A673 (cell line): ENCODE measurements at regions not wholly inside any gene's neighbourhood (a gene's known extent, or its start where the extent isn't known, plus 50 kb on each side); places are given as distances from the start of the nearest gene placed in this dataset.

Source experiments
- BruUV-seq: library from RNA; stranded (reverse); fragments of 400-500 nt; replicated peaks from 2 replicates; lab custom pipeline; 2021; lab: Mats Ljungman, UMichigan
- CTCF ChIA-PET: fragments of 300-600 bp; sonication (Branson Sonifier 250); formaldehyde crosslinking; loops from one replicate; lab custom pipeline; 2022; ENCODE audit warnings: antibody characterized with exemption; lab: Charles Lee
- POLR2A ChIA-PET: fragments of 300-600 bp; sonication (Branson Sonifier 250); formaldehyde crosslinking; loops from one replicate; lab custom pipeline; 2022; ENCODE audit warnings: antibody characterized with exemption; ENCODE audit not compliant: low non-redundant PET; lab: Charles Lee
- DNase-seq: peaks from one replicate; pipeline ENCODE4 v3.0.0-alpha.2; 2015; ENCODE audit warnings: low spot score
- H3K27ac ChIP-seq: fragments of 200-600 bp; sonication (generic); 2 replicates; pipeline ENCODE4 v1.5.1; 2016; ENCODE audit warnings: mixed run types, low read depth, mild to moderate bottlenecking, mixed read lengths, antibody characterized with exemption, low read length; ENCODE audit not compliant: poor library complexity, severe bottlenecking
- H3K27me3 ChIP-seq: fragments of 200-600 bp; sonication (generic); replicated peaks from 2 replicates; pipeline ENCODE4 v1.6.1; 2017; ENCODE audit warnings: mixed run types, low read depth, mild to moderate bottlenecking, mixed read lengths, antibody characterized with exemption, low read length; ENCODE audit not compliant: insufficient read depth, poor library complexity
- H3K36me3 ChIP-seq: fragments of 200-600 bp; sonication (generic); 2 replicates; pipeline ENCODE4 v1.6.1; 2016; ENCODE audit warnings: mixed run types, mild to moderate bottlenecking, mixed read lengths, antibody characterized with exemption, low read length; ENCODE audit not compliant: insufficient read depth, poor library complexity, severe bottlenecking
- H3K4me1 ChIP-seq: fragments of 200-600 bp; sonication (generic); 2 replicates; pipeline ENCODE4 v1.6.1; 2017; ENCODE audit warnings: mixed run types, mild to moderate bottlenecking, mixed read lengths, antibody characterized with exemption, low read length; ENCODE audit not compliant: insufficient read depth, poor library complexity, severe bottlenecking
- H3K4me3 ChIP-seq: fragments of 200-600 bp; sonication (generic); 2 replicates; pipeline ENCODE4 v1.5.1; 2016; ENCODE audit warnings: low read depth, mixed run types, mild to moderate bottlenecking, mixed read lengths, low read length; ENCODE audit not compliant: poor library complexity, severe bottlenecking
- H3K9me3 ChIP-seq: fragments of 200-600 bp; sonication (generic); 2 replicates; pipeline ENCODE4 v1.6.1; 2016; ENCODE audit warnings: mixed run types, low read depth, mild to moderate bottlenecking, mixed read lengths, antibody characterized with exemption, low read length; ENCODE audit not compliant: poor library complexity, severe bottlenecking
- CTCF ChIP-seq: fragments of 300-800, 200-600 bp; sonication (generic); conservative IDR thresholded peaks from 2 replicates; pipeline ENCODE4 v1.5.1; 2017; ENCODE audit warnings: low read depth, mild to moderate bottlenecking, antibody characterized with exemption, low read length, moderate library complexity, mixed read lengths
- EZH2 ChIP-seq: fragments of 200-600 bp; sonication (generic); IDR thresholded peaks from 2 replicates; pipeline ENCODE4 v1.6.1; 2017; ENCODE audit warnings: borderline replicate concordance, low read depth, mild to moderate bottlenecking, mixed read lengths, antibody characterized with exemption, low read length; ENCODE audit not compliant: poor library complexity, severe bottlenecking
- intact Hi-C: fragments of 100-400 bp; cut with micrococcal nuclease; formaldehyde crosslinking; loops from one replicate; pipeline ENCODE4 v1.10.0; 2022; ENCODE audit not compliant: unreplicated experiment

DNA sequence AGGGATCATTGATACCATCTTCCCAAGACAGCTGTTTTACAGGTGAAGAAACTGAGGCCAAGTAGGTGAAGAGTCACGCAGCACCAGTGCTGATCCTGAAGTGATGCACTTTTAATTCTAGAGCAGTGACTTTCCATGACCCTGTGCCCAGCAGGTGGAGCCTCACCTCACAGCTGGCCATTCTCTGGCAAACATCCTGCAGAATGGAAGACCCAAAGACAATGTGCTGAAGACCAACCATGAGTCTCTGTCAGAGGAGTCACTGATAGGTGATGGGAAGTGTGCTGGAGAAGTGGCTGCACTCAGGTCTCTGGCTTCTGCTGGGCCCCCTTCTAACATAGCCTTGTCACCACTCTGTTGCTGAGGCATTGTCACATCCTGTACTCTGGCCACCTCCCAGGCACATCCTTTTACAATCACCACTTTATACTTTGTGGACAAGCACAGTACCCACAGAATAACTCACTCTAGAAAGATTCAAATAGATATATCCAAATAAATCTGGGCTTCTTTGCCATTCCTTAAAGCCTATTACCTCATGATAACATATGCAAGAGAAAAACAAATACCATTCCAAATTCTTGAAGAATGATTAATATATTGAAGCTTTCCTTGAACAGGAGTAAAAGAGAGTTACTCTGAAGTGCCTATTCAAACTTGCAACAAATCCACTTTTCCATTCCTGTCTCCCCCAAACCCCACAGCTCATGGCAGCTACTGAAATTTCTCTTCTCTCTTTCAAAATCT, 64.1 kb upstream of the SCOC start:
- H3K27ac ChIP-seq: no peak overlapping the region
- no peaks in the 10 kb centered on the region for H3K9me3 ChIP-seq
- BruUV-seq: no TSS peak
- intact Hi-C loops: no loop called here
- no peaks in the 10 kb centered on the region for H3K27me3 ChIP-seq
- no peaks in the 10 kb centered on the region for H3K36me3 ChIP-seq
- H3K4me3 ChIP-seq: no peak overlapping the region
- no peaks in the 10 kb centered on the region for H3K4me1 ChIP-seq
- POLR2A ChIA-PET: no interaction called here
- CTCF ChIA-PET: no interaction called here
- no peak for TF ChIP-seq EZH2
- TF ChIP-seq CTCF: no peak
- DNase-seq: no peak

DNA sequence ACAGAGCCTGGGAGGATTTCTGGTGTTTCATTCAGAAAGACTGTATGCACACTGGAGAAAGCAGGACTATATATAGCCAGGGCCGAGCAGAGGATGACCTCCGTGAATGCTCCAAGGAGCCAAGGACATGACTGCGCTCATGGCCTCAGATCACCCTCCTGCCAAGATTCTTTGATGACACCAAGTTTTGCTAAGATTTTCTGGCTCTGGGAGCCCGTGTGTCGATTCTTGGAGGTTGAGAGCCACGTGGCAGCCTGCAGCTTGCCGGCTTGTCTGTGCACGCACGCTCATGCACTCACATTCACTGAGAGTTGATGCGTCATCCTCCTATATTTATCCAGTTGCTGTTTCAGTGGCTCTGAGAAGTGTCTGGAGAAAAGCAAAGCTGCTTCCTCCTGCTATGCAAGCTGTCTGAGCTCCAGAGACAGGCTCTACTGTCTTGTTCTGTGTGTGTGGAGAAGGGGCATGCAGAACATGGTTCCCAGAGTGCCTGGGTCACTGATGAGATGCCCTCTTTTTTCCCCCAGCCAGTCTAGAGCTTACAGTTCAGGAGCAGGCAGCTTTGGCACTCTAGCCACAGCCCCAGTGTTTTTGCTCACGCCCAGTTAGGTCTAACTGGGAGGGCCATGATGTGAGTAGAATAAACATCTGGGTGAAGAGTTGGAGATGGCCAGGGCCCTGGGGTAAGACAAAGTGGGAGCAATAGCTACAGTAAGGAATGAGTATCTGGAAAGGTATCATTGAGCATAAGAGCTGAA, 64.9 kb upstream of the SCOC start:
- TF ChIP-seq EZH2 (no peak), CTCF (no peak)
- BruUV-seq: no TSS peak
- intact Hi-C loops: no loop called here
- Histone ChIP-seq H3K9me3 (no peaks in the 10 kb centered on the region), H3K27ac (no peak overlapping the region), H3K36me3 (no peaks in the 10 kb centered on the region), H3K4me3 (no peak overlapping the region), H3K4me1 (no peaks in the 10 kb centered on the region), H3K27me3 (no peaks in the 10 kb centered on the region)
- CTCF ChIA-PET: no interaction called here
- DNase-seq: no peak
- POLR2A ChIA-PET: no interaction called here

GRCh38 chr4:140305053-140305452, 68.4 kb upstream of the SCOC start:
- no peaks in the 10 kb centered on the region for H3K9me3 ChIP-seq
- intact Hi-C loops: no loop called here
- no peak for TF ChIP-seq EZH2
- no peak for TF ChIP-seq CTCF
- no peaks in the 10 kb centered on the region for H3K36me3 ChIP-seq
- H3K4me3 ChIP-seq: no peak overlapping the region
- H3K27ac ChIP-seq: no peak overlapping the region
- no peaks in the 10 kb centered on the region for H3K4me1 ChIP-seq
- no peak for DNase-seq
- no peaks in the 10 kb centered on the region for H3K27me3 ChIP-seq
- POLR2A ChIA-PET: no interaction called here
- CTCF ChIA-PET: no interaction called here
- BruUV-seq: no TSS peak
